Memory B cell (primary cell): ENCODE measurements at regions not wholly inside any gene's neighbourhood (a gene's known extent, or its start where the extent isn't known, plus 50 kb on each side); places are given as distances from the start of the nearest gene placed in this dataset.
"Not testable (repeated sequence)": the region's sequence is repeated elsewhere in the genome, so short reads cannot be mapped to it uniquely, and the experiment has no call there.

ENCODE experiments used
- ATAC-seq: fragments of 150-1000 bp; cut with Tn5 transposase; 2 replicates; pipeline ENCODE4 v1.10.0; 2021; ENCODE audit warnings: low read depth, mild to moderate bottlenecking, moderate library complexity
- DNase-seq, 2 donors: peaks; one replicate each; pipeline ENCODE4 v3.0.0; 2022; ENCODE audit warnings: low spot score in 2 of 2
- H3K27ac Mint-ChIP-seq: one replicate; pipeline ENCODE4 v1.8.0; 2022; ENCODE audit warnings: mild to moderate bottlenecking, moderate library complexity, mixed read lengths
- H3K27me3 Mint-ChIP-seq: one replicate; pipeline ENCODE4 v1.8.0; 2022; ENCODE audit warnings: mixed read lengths
- H3K36me3 Mint-ChIP-seq: one replicate; pipeline ENCODE4 v1.8.0; 2022; ENCODE audit warnings: mild to moderate bottlenecking, mixed read lengths
- H3K4me1 Mint-ChIP-seq: one replicate; pipeline ENCODE4 v1.8.0; 2022; ENCODE audit warnings: mixed read lengths
- H3K4me3 Mint-ChIP-seq: one replicate; pipeline ENCODE4 v1.8.0; 2022; ENCODE audit warnings: mild to moderate bottlenecking, moderate library complexity, mixed read lengths
- H3K9me3 Mint-ChIP-seq: one replicate; pipeline ENCODE4 v1.8.0; 2022; ENCODE audit warnings: mixed read lengths

DNA sequence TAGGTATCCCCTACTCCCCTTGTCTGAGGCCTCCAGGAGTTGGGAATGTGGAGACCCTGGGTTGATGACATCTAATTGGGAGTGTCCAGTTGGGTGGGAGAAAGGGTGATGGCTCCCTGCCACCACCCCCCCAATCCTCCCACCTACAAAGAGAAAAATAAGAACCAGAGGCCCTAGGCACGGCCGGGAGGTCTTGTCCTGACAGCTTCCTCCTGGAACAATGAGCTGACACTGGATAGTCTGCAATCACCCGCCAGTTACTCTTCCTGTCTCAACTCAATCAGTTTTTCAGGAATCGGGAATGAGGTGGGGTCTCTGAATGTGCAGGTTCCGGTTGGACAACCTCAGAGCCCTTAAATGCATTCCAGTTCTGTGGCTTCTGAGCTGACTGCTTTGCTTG lies 129.9 kb upstream of the MRPS22 start:
- no peak for DNase-seq
- H3K4me1 Mint-ChIP-seq: no peaks in the 10 kb centered on the region
- ATAC-seq: no peak
- H3K9me3 Mint-ChIP-seq: no peaks in the 10 kb centered on the region
- H3K36me3 Mint-ChIP-seq: no peaks in the 10 kb centered on the region
- H3K27me3 Mint-ChIP-seq: peaks cover 1% of the 10 kb centered on the region
- no peak overlapping the region for H3K27ac Mint-ChIP-seq
- H3K4me3 Mint-ChIP-seq: no peak overlapping the region

DNA sequence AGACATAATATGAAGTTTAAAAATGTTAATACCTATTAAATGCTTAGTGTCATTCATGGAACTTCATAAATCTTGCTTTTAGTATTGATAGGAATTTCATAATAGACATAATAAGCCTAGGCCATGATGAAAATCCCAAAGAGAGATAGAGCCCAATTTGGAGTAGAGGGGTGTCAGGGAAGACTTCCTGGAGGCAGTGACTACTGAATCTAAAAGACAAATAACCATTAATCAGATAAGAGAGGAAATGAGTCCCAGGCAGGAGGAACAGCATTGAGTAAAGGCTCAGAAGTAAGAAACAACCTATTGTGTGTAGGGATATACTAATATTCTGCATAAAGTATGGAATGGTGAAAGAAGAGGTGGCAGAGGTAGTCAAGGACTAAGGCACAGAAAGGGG lies 126.9 kb upstream of the MRPS22 start:
- Mint-ChIP-seq H3K4me3 (no peak overlapping the region), H3K9me3 (no peaks in the 10 kb centered on the region), H3K27ac (no peak overlapping the region), H3K36me3 (no peaks in the 10 kb centered on the region), H3K4me1 (no peaks in the 10 kb centered on the region), H3K27me3 (peaks cover 1% of the 10 kb centered on the region)
- ATAC-seq (no peak), DNase-seq (no peak)

DNA sequence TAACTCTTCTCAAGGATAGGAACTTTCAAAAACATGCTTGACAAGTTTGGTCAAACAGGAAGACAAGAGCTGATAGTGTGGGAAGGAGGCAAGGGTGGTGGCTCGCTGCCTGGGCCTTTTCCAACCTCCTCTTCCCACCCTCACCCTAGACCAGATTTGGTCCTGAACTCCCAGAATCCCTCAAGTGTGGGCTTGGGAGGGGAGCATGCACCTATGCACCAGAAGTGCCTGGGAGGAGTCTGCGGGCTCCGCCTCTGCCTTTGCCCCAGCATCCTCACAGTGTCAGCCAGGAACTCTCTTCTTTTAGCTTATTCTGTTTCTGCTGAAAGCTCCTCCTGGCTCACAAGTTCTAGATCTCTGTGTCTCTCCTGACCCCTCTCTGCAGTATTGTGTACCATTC lies 126.2 kb upstream of the MRPS22 start:
- H3K27me3 Mint-ChIP-seq: no peaks in the 10 kb centered on the region
- no peak overlapping the region for H3K27ac Mint-ChIP-seq
- no peak for ATAC-seq

DNA sequence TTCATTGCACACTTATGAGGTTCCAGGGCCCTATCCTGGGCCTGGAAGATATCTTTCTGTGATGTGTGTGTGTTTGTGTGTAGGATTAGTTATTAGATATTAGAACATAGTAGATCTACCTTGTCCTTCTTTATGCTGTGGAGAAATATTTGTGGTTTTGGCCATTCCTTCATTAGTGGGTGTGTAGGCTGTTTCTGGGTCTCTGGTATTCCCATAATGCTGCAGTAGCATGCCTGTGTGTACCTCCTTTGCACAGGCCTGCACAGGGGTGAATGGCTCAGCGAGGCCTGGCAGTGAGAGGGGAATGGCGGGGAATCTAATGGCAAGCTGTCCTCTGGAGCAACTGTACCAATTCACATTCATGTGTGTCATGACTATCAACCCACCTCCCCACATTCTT lies 125.8 kb upstream of the MRPS22 start:
- H3K36me3 Mint-ChIP-seq: no peaks in the 10 kb centered on the region
- no peak for ATAC-seq
- H3K27me3 Mint-ChIP-seq: peaks cover 2% of the 10 kb centered on the region
- H3K27ac Mint-ChIP-seq: no peak overlapping the region
- no peak for DNase-seq
- no peaks in the 10 kb centered on the region for H3K4me1 Mint-ChIP-seq
- H3K4me3 Mint-ChIP-seq: no peak overlapping the region
- H3K9me3 Mint-ChIP-seq: no peaks in the 10 kb centered on the region

More for the DNA sequence above, 126.2 kb upstream of the MRPS22 start:
- Mint-ChIP-seq H3K36me3 (no peaks in the 10 kb centered on the region), H3K9me3 (no peaks in the 10 kb centered on the region), H3K4me3 (no peak overlapping the region), H3K4me1 (no peaks in the 10 kb centered on the region)
- no peak for DNase-seq

DNA sequence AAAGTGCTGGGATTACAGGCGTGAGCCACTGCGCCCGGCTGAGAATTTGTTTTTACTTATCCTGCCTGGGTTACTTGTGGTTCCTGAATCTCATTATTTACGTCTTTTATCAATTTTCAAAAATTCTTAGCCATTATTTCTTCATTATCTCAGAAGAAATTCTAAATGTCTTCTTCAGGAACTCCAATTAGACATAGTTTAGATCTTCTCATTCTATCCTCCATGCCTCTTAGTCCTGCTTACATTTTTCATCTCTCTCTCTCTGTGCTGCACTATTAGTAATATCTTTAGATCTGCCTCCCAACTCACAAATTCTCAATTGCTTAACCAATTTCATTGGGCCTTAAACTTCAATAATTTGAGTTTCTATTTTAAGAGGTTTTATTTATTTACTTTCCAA lies 124.4 kb upstream of the MRPS22 start:
- H3K4me3 Mint-ChIP-seq: no peak overlapping the region
- DNase-seq (no peak), ATAC-seq (no peak)
- no peak overlapping the region for H3K27ac Mint-ChIP-seq
- H3K27me3 Mint-ChIP-seq: peaks cover 2% of the 10 kb centered on the region
- no peaks in the 10 kb centered on the region for H3K9me3 Mint-ChIP-seq
- H3K4me1 Mint-ChIP-seq: no peaks in the 10 kb centered on the region
- H3K36me3 Mint-ChIP-seq: no peaks in the 10 kb centered on the region

DNA sequence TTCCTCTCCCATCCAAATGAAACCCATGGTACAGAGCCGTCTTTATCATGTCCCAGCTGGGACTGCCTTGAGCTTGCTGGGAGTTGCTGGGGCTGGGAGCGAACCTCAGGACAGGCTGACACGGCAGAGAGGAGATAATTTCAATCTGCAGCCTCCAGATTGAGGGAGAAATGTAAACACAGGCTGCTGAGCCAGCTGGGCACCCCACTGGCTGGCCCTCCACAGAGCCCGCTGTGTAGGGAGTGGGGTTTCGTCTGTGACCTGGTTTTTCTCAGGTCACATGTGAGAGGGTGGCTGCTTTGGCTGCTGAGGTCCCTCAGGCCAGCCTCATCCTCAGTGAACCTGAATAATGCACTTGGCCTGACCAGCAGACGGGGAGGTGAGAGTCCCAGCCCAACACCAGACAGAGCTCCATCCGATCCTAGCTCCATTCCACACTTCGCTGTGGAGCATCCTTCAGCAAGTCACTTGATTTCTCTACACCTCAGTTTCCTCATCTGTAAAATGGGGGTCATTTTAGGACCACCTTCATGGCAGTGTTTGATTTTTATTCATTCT lies 121.6 kb upstream of the MRPS22 start:
- no peak overlapping the region for H3K4me3 Mint-ChIP-seq
- no peaks in the 10 kb centered on the region for H3K9me3 Mint-ChIP-seq
- peaks cover 2% of the 10 kb centered on the region for H3K27me3 Mint-ChIP-seq
- no peak for ATAC-seq
- H3K27ac Mint-ChIP-seq: no peak overlapping the region
- no peaks in the 10 kb centered on the region for H3K4me1 Mint-ChIP-seq
- H3K36me3 Mint-ChIP-seq: no peaks in the 10 kb centered on the region
- DNase-seq: no peak

DNA sequence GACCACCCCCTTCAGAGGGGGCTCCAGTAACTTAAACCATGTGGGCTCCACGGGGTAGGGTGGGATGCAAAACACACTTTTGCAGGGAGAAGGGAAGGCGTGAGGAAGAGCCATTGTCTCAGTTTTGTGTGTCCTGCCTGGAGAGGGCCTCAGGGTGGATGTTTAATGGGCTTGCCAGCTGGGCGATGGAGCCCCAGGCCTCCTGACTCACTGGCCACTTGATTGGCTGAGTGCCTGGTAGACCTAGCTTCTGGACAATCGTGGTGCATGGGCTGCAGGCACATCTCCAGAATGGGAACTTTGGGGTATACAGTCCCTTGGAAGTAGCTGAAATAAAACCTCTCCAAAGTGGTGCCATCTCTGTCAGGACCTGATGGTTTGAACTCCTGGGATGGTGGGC lies 118.3 kb upstream of the MRPS22 start:
- Mint-ChIP-seq H3K4me1 (no peaks in the 10 kb centered on the region), H3K27me3 (peaks cover 2% of the 10 kb centered on the region), H3K36me3 (no peaks in the 10 kb centered on the region), H3K4me3 (no peak overlapping the region), H3K9me3 (no peaks in the 10 kb centered on the region), H3K27ac (no peak overlapping the region)
- DNase-seq (no peak), ATAC-seq (no peak)

DNA sequence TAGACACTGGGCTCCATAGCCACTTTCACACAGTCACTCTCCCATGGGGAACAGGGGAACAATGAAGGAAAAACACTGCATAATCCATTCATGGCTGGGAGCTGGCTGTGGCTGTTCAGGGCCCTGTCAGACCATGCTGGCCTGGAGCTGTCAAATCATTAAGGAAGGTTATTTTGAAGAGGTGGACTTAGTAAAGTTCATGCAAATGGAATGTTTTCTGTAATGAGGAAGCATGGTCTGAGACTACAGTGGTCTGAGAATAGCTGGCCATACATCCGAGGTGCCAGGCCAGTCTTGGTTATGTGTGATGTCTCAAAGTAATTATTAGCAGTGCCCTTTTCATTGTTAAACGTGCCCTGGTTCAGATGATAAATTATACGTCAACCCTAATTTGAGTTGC lies 117.1 kb upstream of the MRPS22 start:
- Mint-ChIP-seq H3K4me3 (no peak overlapping the region), H3K27ac (no peak overlapping the region), H3K4me1 (no peaks in the 10 kb centered on the region), H3K27me3 (peaks cover 2% of the 10 kb centered on the region), H3K36me3 (no peaks in the 10 kb centered on the region), H3K9me3 (no peaks in the 10 kb centered on the region)
- no peak for ATAC-seq
- DNase-seq: no peak

DNA sequence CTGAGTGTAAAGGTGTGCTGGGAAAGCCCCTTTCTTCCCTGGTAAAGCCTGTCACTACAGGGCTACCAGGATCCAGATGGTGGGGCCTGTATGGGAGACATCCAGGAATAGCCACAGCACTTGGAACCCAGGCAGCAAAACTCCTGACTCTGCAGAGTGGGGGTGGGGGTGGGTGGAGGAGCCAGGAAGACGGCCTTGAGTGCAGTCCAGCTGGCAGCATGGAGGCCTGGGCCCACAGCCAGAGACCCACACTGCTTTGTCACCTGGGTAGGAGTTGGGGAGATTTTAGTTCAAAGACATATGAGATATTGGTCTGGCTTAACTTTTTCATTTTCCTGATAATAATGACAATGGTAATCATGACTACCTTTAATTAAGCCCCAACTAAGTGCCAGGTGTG lies 116.7 kb upstream of the MRPS22 start:
- Mint-ChIP-seq H3K27me3 (peaks cover 2% of the 10 kb centered on the region), H3K9me3 (no peaks in the 10 kb centered on the region), H3K4me1 (no peaks in the 10 kb centered on the region), H3K27ac (no peak overlapping the region), H3K4me3 (no peak overlapping the region), H3K36me3 (no peaks in the 10 kb centered on the region)
- DNase-seq (no peak), ATAC-seq (no peak)

DNA sequence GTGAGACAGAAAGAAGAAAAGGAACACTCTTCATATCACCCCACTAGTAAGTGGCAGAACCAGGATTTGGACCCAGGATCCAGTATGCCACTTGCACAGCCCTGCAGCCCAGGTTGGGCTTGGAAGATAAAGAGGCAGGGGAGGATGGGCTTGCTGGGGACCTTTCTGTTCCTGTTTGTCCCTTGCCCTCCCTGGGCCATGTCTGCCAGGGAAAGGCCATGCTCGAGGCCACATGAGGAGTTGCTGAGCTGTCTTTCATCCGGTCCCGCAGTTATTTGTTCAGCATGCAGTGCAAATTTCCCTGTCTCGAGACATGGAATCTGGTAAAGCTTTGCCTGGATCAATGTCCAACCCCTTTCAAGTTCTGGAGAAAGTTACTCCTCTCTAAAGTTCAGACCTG lies 116.0 kb upstream of the MRPS22 start:
- no peak for ATAC-seq
- H3K36me3 Mint-ChIP-seq: no peaks in the 10 kb centered on the region

DNA sequence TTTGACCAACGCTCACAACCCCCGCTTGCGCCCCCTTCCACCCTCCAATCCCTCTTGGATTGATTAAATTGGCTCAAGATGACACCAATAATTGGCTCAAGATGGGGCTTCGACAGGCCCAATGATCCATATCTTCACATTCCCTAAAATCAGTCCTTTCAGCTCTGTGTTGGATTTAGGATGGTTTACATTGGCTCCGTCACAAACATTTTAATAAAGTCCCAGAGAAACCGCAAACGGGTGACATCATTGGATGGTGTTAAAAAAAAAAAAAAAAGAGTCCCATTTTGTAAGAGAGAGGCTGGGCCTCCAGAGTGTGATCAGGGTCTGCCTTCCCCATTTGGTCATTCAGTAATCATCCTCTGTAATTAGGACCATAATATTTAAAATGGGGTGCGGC lies 113.4 kb upstream of the MRPS22 start:
- no peak for DNase-seq
- Mint-ChIP-seq H3K27me3 (no peaks in the 10 kb centered on the region), H3K36me3 (no peaks in the 10 kb centered on the region), H3K27ac (no peak overlapping the region), H3K9me3 (no peaks in the 10 kb centered on the region), H3K4me3 (no peak overlapping the region), H3K4me1 (no peaks in the 10 kb centered on the region)
- no peak for ATAC-seq

More for the DNA sequence above, 116.0 kb upstream of the MRPS22 start:
- no peaks in the 10 kb centered on the region for H3K4me1 Mint-ChIP-seq
- H3K9me3 Mint-ChIP-seq: no peaks in the 10 kb centered on the region
- no peak overlapping the region for H3K4me3 Mint-ChIP-seq
- peaks cover under 1% of the 10 kb centered on the region for H3K27me3 Mint-ChIP-seq
- DNase-seq: no peak
- H3K27ac Mint-ChIP-seq: no peak overlapping the region

DNA sequence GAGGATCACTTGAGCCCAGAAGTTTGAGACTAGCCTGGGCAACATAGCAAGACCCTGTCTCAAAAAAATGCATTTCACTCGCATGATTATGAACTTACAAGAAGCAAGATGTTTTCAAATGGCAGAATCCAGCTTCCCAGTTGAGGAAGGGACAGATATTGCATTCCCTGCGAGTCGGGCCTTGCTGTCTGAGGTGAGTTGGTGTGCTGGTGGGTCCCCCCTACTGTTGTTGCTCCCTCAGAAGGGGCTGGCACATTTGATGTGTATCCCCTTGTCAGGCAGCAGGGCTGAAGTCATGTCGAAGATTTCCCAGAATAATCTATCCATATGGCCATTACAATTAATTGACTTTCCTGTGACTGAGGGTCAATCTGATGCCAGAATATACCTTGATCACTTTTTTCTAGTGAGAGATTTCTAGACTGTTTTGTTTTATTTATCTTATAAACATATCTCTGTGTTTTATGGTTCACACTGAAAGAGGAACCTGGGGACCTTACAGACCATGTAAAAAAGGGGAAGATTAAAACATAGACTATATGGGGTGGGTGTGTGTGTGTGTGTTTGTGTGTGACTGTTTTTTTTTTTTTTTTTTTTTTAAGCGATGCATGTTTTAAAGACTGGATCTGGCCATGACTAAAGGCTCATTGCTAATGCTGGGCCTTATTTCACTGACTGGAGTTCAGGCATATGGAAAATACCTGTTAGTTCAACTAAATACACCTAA lies 112.1 kb upstream of the MRPS22 start:
- Mint-ChIP-seq H3K9me3 (no peaks in the 10 kb centered on the region), H3K36me3 (no peaks in the 10 kb centered on the region), H3K27ac (no peak overlapping the region), H3K4me1 (no peaks in the 10 kb centered on the region), H3K4me3 (no peak overlapping the region), H3K27me3 (no peaks in the 10 kb centered on the region)
- ATAC-seq (no peak), DNase-seq (no peak)

DNA sequence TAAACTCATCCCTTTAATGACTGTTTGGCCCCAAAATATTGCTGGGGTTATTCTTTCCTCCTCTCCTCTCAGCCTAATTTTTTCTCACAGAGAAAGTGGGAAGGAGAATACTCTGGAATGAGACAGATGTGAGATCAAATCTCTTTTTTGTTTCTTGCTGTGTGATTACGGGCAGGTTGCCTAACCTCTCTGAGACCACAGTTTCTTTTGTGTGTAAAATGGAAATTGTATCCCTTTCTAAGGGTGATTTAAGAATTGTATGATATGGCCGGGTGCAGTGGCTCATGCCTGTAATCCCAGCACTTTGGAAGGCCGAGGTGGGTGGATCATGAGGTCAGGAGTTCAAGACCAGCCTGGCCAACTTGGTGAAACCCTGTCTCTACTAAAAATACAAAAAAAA lies 111.5 kb upstream of the MRPS22 start:
- H3K4me3 Mint-ChIP-seq, DNase-seq, ATAC-seq, H3K27me3 Mint-ChIP-seq, H3K27ac Mint-ChIP-seq, H3K36me3 Mint-ChIP-seq, H3K9me3 Mint-ChIP-seq, H3K4me1 Mint-ChIP-seq: not testable (repeated sequence)

DNA sequence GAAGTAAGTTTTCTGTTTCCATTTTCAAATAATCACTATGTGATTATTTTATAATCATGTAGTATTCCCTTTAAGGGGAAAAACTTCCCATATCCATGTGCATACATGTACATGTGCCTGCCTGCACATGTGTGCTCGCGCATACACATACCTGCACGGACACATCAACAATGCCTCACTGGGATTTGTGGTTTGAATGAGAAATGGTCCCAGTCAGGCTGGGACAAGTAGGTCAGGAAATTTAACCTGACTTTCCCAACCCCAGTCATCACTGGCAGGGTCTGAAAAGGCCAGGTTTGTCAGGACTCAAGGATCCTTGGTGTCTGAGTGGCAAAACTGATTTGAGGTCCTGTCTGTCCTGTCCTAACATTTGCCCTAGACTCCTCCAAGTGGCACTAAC lies 109.3 kb upstream of the MRPS22 start:
- H3K4me3 Mint-ChIP-seq: no peak overlapping the region
- H3K27ac Mint-ChIP-seq: no peak overlapping the region
- no peaks in the 10 kb centered on the region for H3K36me3 Mint-ChIP-seq
- H3K4me1 Mint-ChIP-seq: no peaks in the 10 kb centered on the region
- no peaks in the 10 kb centered on the region for H3K9me3 Mint-ChIP-seq
- ATAC-seq: no peak
- H3K27me3 Mint-ChIP-seq: peaks cover 2% of the 10 kb centered on the region
- no peak for DNase-seq

DNA sequence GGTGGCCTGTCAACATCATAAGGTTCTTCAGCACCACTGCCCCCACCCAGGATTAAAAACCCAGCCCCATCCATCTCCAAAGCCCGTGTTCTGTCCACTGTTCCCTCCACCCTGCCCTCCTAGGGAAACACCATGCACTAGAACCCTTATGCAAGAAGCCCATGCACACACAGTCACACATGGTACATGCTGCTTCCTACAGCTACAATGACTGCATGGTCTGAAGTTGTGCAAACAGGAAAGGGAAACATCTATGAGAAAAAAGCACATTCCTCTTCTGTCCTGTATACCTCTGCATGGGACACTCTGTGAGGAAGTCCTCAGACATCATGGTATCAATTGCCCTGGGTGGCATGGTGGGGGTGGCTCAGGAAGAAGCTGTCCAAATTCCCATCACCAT lies 108.6 kb upstream of the MRPS22 start:
- ATAC-seq (no peak), DNase-seq (no peak)
- Mint-ChIP-seq H3K27ac (no peak overlapping the region), H3K4me3 (no peak overlapping the region), H3K27me3 (peaks cover 2% of the 10 kb centered on the region), H3K9me3 (no peaks in the 10 kb centered on the region), H3K36me3 (no peaks in the 10 kb centered on the region), H3K4me1 (no peaks in the 10 kb centered on the region)
